ENCODE measurements at regions not wholly inside any gene's neighbourhood (a gene's known extent, or its start where the extent isn't known, plus 50 kb on each side); places are given as distances from the start of the nearest gene placed in this dataset.

DNA sequence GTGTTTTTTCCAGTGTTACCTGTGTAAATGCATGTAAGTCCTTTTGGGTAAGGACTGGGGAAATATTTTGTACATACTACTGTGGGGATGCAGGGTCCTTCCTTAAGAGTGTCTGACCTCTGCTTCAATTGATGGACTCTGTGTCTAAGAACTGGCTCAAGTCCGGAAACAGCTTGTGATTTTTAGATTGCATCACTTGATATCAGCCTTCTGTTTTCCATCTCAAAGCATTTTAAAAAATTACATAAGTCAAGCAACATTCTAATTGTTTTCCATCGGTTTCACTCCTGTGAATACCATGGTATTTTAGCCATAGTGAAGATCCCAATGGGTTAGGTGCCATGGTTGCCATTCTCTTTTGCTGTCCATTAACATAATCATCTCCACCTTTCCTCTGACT lies 597.6 kb downstream of the SQOR start:
- TF ChIP-seq, protein P1, sequence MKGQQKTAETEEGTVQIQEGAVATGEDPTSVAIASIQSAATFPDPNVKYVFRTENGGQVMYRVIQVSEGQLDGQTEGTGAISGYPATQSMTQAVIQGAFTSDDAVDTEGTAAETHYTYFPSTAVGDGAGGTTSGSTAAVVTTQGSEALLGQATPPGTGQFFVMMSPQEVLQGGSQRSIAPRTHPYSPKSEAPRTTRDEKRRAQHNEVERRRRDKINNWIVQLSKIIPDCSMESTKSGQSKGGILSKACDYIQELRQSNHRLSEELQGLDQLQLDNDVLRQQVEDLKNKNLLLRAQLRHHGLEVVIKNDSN (IDR thresholded peaks at IDR 0.05), result no peak
- TF ChIP-seq NFIC (IDR thresholded peaks at IDR 0.05), result no peak
- TF ChIP-seq EGR1 (IDR thresholded peaks at IDR 0.05), result no peak
- TF ChIP-seq TAF1 (IDR thresholded peaks at IDR 0.05; ENCODE audit: low read depth), result no peak

DNA sequence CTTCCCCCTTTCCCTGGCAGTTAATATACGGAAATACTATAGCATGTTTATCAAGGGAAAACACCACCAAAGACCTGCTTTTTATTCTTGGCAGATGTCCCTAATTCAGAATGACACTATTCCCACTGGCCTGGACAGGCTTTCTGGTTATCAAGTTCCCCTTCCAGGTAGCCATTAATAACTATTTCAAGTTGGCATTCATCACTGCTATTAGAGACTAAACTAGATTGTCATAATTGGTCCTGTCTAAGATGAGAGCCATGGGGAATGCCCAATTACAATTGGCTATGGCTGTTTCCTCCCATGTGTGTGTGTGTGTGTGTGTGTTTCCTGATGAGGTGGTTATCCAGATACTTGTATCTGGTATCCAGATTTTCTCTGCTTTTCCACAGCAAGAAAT lies 608.1 kb downstream of the SQOR start:
- TF ChIP-seq ZBTB7A (IDR thresholded peaks at IDR 0.05; ENCODE audit: low read depth) (no peak), CEBPB (IDR thresholded peaks at IDR 0.05) (no peak), EGR1 (IDR thresholded peaks at IDR 0.05) (no peak), FOXM1 (IDR thresholded peaks at IDR 0.05; ENCODE audit: borderline replicate concordance, low read depth) (no peak), TAF1 (IDR thresholded peaks at IDR 0.05; ENCODE audit: low read depth) (no peak), YY1 (IDR thresholded peaks at IDR 0.05; ENCODE audit: low read depth) (no peak), TEAD4 (IDR thresholded peaks at IDR 0.05) (no peak), TCF12 (IDR thresholded peaks at IDR 0.05; ENCODE audit: low read depth) (no peak), RAD21 (IDR thresholded peaks at IDR 0.05; ENCODE audit: low read depth) (no peak), CREB1 (IDR thresholded peaks at IDR 0.05; ENCODE audit: low read depth) (no peak)
- TF ChIP-seq, protein P2, sequence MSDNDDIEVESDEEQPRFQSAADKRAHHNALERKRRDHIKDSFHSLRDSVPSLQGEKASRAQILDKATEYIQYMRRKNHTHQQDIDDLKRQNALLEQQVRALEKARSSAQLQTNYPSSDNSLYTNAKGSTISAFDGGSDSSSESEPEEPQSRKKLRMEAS (IDR thresholded peaks at IDR 0.05), result no peak
- TF ChIP-seq, protein P3, sequence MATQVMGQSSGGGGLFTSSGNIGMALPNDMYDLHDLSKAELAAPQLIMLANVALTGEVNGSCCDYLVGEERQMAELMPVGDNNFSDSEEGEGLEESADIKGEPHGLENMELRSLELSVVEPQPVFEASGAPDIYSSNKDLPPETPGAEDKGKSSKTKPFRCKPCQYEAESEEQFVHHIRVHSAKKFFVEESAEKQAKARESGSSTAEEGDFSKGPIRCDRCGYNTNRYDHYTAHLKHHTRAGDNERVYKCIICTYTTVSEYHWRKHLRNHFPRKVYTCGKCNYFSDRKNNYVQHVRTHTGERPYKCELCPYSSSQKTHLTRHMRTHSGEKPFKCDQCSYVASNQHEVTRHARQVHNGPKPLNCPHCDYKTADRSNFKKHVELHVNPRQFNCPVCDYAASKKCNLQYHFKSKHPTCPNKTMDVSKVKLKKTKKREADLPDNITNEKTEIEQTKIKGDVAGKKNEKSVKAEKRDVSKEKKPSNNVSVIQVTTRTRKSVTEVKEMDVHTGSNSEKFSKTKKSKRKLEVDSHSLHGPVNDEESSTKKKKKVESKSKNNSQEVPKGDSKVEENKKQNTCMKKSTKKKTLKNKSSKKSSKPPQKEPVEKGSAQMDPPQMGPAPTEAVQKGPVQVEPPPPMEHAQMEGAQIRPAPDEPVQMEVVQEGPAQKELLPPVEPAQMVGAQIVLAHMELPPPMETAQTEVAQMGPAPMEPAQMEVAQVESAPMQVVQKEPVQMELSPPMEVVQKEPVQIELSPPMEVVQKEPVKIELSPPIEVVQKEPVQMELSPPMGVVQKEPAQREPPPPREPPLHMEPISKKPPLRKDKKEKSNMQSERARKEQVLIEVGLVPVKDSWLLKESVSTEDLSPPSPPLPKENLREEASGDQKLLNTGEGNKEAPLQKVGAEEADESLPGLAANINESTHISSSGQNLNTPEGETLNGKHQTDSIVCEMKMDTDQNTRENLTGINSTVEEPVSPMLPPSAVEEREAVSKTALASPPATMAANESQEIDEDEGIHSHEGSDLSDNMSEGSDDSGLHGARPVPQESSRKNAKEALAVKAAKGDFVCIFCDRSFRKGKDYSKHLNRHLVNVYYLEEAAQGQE (IDR thresholded peaks at IDR 0.05; ENCODE audit: low read depth), result no peak
- TF ChIP-seq, protein P1 (IDR thresholded peaks at IDR 0.05), result no peak

DNA sequence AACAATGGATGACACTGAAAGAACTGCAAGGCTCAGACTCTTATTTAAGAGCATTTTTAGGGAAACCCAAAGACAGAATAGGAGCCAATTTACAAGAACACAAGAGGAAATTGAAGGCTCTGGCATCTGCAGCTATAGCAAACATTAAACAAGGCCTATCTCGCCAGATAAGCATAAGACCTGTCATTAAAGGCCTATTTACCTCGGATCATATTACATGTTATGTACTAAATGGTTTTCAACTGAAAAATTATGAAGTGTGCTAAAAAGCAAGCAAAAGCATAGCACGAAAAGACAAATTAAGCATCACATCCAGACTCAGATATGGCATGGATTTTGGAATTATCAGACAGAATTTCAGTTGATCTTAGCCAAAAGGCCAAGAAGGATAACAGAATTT lies 617.1 kb downstream of the SQOR start:
- no peak for TF ChIP-seq EGR1 (IDR thresholded peaks at IDR 0.05)
- TF ChIP-seq CEBPB (IDR thresholded peaks at IDR 0.05), result no peak
- TF ChIP-seq, protein P1 (IDR thresholded peaks at IDR 0.05), result no peak
- no peak for TF ChIP-seq EP300 (IDR thresholded peaks at IDR 0.05; ENCODE audit: borderline replicate concordance)
- no peak for TF ChIP-seq ZBTB7A (IDR thresholded peaks at IDR 0.05; ENCODE audit: low read depth)
- TF ChIP-seq NFIC (IDR thresholded peaks at IDR 0.05), result no peak
- no peak for TF ChIP-seq RAD21 (IDR thresholded peaks at IDR 0.05; ENCODE audit: low read depth)
- no peak for TF ChIP-seq FOXM1 (IDR thresholded peaks at IDR 0.05; ENCODE audit: borderline replicate concordance, low read depth)
- no peak for TF ChIP-seq TAF1 (IDR thresholded peaks at IDR 0.05; ENCODE audit: low read depth)
- TF ChIP-seq, protein P3 (IDR thresholded peaks at IDR 0.05; ENCODE audit: low read depth), result no peak
- no peak for TF ChIP-seq CREB1 (IDR thresholded peaks at IDR 0.05; ENCODE audit: low read depth)
- TF ChIP-seq, protein P2 (IDR thresholded peaks at IDR 0.05), result no peak
- no peak for TF ChIP-seq TEAD4 (IDR thresholded peaks at IDR 0.05)
- no peak for TF ChIP-seq TCF12 (IDR thresholded peaks at IDR 0.05; ENCODE audit: low read depth)
- no peak for TF ChIP-seq YY1 (IDR thresholded peaks at IDR 0.05; ENCODE audit: low read depth)

DNA sequence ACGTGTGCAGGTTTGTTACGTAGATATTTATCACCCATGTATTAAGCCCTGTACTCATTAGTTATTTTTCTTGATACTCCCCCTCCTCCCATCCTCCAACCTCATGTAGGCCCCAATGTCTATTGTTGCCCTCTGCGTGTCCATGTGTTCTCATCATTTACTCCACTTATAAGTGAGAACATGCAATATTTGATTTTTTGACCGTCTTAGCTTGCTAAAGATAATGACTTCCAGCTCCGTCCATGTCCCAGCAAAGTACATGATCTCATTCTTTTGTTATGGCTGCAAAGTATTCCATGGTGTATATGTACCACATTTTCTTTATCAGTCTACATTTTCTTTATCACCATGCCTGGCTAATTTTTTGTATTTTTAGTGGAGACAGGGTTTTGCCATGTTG lies 623.2 kb downstream of the SQOR start:
- TF ChIP-seq CREB1 (IDR thresholded peaks at IDR 0.05; ENCODE audit: low read depth) (no peak), RAD21 (IDR thresholded peaks at IDR 0.05; ENCODE audit: low read depth) (no peak), TCF12 (IDR thresholded peaks at IDR 0.05; ENCODE audit: low read depth) (no peak), ZBTB7A (IDR thresholded peaks at IDR 0.05; ENCODE audit: low read depth) (no peak), TEAD4 (IDR thresholded peaks at IDR 0.05) (no peak), YY1 (IDR thresholded peaks at IDR 0.05; ENCODE audit: low read depth) (no peak), NFIC (IDR thresholded peaks at IDR 0.05) (no peak), TAF1 (IDR thresholded peaks at IDR 0.05; ENCODE audit: low read depth) (no peak), EGR1 (IDR thresholded peaks at IDR 0.05) (no peak), EP300 (IDR thresholded peaks at IDR 0.05; ENCODE audit: borderline replicate concordance) (no peak), CEBPB (IDR thresholded peaks at IDR 0.05) (no peak), FOXM1 (IDR thresholded peaks at IDR 0.05; ENCODE audit: borderline replicate concordance, low read depth) (no peak)
- TF ChIP-seq, protein P2 (IDR thresholded peaks at IDR 0.05), result no peak
- TF ChIP-seq, protein P3 (IDR thresholded peaks at IDR 0.05; ENCODE audit: low read depth), result no peak
- TF ChIP-seq, protein P1 (IDR thresholded peaks at IDR 0.05), result no peak
